ENCODE measurements at regions not wholly inside any gene's neighbourhood (a gene's known extent, or its start where the extent isn't known, plus 50 kb on each side); places are given as distances from the start of the nearest gene placed in this dataset.

DNA sequence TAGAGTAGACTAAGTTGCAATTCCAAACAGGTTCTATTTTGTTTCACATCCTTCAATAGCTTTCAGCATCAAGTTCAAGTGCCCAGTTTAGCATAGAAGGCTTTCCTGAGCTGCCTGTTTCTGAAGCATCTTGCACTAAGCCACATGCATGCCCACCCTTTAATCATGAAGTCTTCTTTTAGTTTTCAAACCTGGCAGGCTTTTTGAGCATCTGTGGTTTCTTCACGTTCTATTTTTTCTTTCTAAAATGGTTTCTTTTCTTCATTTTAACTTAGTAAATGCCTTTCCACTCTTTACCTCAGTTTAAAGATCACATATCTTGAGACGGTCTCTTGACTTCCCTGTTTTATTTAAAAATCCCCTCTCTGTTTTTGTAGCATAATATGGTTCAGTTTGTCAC, 360.1 kb downstream of the MAN2A1 start (continued):
- TF ChIP-seq ZNF462 (CRISPR knock-in tag; IDR thresholded peaks at IDR 0.05) (no peak), CTCF (conservative IDR thresholded peaks at IDR 0.05; ENCODE audit: low read depth in 2 of 2) (no peak), EZH2 (IDR thresholded peaks at IDR 0.05; ENCODE audit: low read depth, unreplicated experiment) (no peak), JUNB (IDR thresholded peaks at IDR 0.05; ENCODE audit: unreplicated experiment) (no peak)

GRCh38 chr5:110050640-110051345, 361.1 kb downstream of the MAN2A1 start:
- Histone ChIP-seq H3F3A (replicated peaks; ENCODE audit: low read depth) (no peaks in the 10 kb centered on the region), H3K27ac (ENCODE audit: low read depth) (no peak overlapping the region), H4K20me1 (replicated peaks; ENCODE audit: insufficient read depth) (no peaks in the 10 kb centered on the region), H2AFZ (no peak overlapping the region), H3K4me2 (no peak overlapping the region), H3K4me1 (ENCODE audit: insufficient read depth) (peaks cover 25% of the 10 kb centered on the region), H3K36me3 (ENCODE audit: insufficient read depth) (no peaks in the 10 kb centered on the region), H3K27me3 (ENCODE audit: insufficient read depth) (no peaks in the 10 kb centered on the region), H3K9me2 (ENCODE audit: insufficient read depth) (no peaks in the 10 kb centered on the region), H3K4me3 (no peak overlapping the region), H3K79me2 (replicated peaks; ENCODE audit: insufficient read depth) (no peaks in the 10 kb centered on the region)
- no peak overlapping the region for H3K27ac Mint-ChIP-seq
- DNase-seq (ENCODE audit: low spot score): no peak
- no peaks in the 10 kb centered on the region for H3K27me3 Mint-ChIP-seq (ENCODE audit: insufficient read depth, low read depth, poor library complexity)
- peaks cover 31% of the 10 kb centered on the region for H3K4me1 Mint-ChIP-seq
- no peak overlapping the region for H3K4me3 Mint-ChIP-seq
- H3K9me3 Mint-ChIP-seq: no peaks in the 10 kb centered on the region
- no peaks in the 10 kb centered on the region for H3K36me3 Mint-ChIP-seq (ENCODE audit: low read depth)
- ATAC-seq: no peak
- TF ChIP-seq, protein P1, sequence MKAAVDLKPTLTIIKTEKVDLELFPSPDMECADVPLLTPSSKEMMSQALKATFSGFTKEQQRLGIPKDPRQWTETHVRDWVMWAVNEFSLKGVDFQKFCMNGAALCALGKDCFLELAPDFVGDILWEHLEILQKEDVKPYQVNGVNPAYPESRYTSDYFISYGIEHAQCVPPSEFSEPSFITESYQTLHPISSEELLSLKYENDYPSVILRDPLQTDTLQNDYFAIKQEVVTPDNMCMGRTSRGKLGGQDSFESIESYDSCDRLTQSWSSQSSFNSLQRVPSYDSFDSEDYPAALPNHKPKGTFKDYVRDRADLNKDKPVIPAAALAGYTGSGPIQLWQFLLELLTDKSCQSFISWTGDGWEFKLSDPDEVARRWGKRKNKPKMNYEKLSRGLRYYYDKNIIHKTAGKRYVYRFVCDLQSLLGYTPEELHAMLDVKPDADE (IDR thresholded peaks at IDR 0.05): no peak
- TF ChIP-seq EZH2 (IDR thresholded peaks at IDR 0.05; ENCODE audit: low read depth, unreplicated experiment) (no peak), ZNF331 (CRISPR knock-in tag; IDR thresholded peaks at IDR 0.05; ENCODE audit: low read depth) (no peak), JUNB (IDR thresholded peaks at IDR 0.05; ENCODE audit: unreplicated experiment) (no peak), CREB1 (CRISPR knock-in tag; IDR thresholded peaks at IDR 0.05; ENCODE audit: low read depth) (no peak)

Data from GM23338 (cell line).